DMS153 treated with DMSO at 0.1 percent for 48 hours (cell line): ENCODE measurements at regions not wholly inside any gene's neighbourhood (a gene's known extent, or its start where the extent isn't known, plus 50 kb on each side); places are given as distances from the start of the nearest gene placed in this dataset.
"Not testable (repeated sequence)": the region's sequence is repeated elsewhere in the genome, so short reads cannot be mapped to it uniquely, and the experiment has no call there.

Source experiments
- DNase-seq: peaks from one replicate; lab custom pipeline; 2025; ENCODE audit not compliant: unreplicated experiment; lab: John Stamatoyannopoulos, UW

GRCh38 chr6:125354649-125355048 lies 52.9 kb upstream of the HDDC2 start:
- no peak for DNase-seq

DNA sequence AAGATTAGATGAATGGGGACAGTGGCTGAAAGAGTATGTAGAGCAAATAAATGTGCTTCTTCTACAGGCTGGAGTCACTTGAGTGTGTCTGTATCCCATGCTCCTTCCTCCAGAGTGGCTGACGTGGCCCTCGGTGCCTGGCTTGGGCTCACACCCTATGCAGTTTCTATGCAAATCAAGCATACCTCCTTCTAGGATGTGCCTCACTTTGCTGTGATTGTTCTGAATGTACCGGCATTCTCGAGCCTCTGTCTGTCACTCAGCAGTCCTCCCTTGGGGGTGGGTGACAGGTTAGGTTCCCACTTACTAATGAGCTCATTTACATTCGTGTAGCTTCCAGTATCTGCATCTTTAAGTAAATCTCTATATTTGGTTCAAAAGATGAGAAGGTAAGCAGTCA lies 55.1 kb upstream of the HDDC2 start:
- DNase-seq: no peak

DNA sequence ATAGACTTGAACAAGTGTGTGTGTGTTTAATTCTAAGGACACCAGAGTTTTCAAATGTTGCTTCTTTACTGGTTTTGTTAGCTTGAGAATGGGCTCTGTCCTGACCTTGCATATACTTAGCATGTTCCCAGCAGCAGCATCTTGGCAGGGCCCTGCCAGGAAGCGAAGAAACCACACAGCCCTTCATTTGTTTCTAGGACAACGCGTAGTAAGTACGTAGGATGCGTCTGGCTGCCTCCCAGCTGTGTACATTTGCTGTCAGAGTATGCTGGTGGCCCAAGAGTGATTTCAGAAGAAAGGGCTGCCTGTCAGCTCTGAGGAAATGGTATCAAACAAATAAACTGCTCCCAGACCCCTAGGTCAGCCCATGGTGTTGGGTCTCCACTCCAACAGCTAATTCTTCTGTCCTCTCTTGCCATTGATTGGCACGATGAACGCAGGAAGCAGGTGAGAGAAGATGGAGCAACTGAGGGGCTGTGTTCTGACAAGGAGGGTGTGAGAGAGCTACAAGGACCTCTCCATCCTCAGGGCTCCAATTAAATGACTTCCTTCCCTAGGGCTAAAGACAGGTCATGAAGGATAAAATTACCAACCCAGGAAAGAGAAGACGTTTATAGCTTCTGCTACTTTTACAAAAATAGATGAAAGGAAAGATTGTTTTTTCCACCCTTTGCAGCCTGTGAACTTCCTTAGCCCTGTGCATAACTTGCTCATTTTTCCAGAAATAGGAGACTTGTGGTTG lies 55.9 kb upstream of the HDDC2 start:
- DNase-seq: no peak

- no peak for DNase-seq
Measured at GRCh38 chr6:125358898-125359297, 57.1 kb upstream of the HDDC2 start.

DNA sequence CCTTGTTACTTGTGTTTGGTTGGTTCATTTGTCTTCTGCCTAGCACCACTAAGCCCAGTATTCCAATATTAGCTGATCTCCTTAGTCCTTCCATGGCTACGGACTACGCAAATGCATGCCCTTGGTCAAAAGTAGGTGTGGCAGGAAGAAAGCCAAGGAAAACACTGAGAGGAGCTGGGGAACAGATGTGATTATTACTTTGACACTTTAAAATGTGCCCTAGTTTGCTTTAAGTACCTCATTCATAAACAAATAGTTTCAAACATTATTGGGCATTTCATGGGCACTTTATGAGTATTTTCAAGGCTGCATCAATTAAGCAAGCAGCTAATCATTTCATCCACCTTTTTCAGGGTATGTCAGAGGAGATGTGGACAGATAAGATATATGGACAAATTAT lies 60.1 kb upstream of the HDDC2 start:
- DNase-seq: no peak

- DNase-seq: peak; percentile 49
Measured at GRCh38 chr6:125363039-125363823, 61.5 kb upstream of the HDDC2 start.

DNA sequence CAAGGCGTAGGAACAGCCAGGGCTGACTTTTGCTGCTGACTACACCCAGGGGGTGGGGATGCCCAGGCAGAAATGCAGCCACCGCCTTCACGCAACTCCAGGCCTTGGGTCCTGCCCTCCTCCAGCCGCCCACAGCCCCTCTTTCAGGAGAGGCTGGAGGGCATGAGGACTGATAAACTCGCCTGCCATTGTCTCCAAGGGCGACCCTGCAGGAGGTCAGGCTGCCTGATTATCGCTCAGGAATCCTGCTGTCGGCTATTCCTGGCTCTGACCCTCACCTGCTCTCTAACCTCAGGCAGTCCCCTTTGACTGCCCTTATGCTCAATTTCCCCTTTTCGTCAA lies 62.0 kb upstream of the HDDC2 start:
- DNase-seq: no peak

- DNase-seq: no peak
Measured at GRCh38 chr6:125365230-125365629, 63.5 kb upstream of the HDDC2 start.

DNA sequence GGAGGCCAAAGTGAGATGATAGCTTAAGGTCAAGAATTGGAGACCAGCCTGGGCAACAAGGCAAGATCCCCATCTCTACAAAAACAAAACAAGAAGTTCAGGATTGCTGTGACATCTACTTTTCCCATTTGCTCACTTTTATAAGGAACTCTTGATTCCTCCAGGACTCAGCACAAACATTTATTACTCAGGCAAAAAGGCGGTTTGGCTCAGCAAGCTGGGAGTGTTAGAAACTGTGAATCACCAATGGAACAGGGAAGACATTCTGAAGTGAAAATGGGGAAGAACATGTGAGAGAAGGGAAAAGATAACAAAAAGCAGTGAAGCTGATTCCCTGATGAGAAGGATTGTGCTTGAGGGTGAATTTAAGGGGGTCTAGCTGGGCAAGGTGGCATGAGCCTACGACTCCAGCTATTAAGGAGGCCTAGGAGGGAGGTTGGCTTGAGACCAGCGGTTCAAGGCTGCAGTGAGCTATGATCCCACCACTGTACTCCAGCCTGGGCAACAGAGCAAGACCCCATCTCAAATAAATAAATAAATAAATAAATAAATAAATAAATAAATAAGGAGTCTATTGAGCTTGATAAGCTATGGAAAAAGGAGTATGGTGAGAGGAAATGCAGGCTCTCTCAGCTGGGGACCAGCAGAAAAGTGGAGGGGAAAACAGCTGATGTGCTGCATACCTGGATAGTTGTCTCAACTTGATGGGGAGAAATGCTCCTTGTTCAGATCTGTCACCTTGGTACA lies 65.4 kb upstream of the HDDC2 start:
- DNase-seq: no peak

- DNase-seq: no peak
Measured at GRCh38 chr6:125370343-125370742, 68.6 kb upstream of the HDDC2 start.

- DNase-seq: no peak
Measured at GRCh38 chr6:125375013-125375412, 73.2 kb upstream of the HDDC2 start.

DNA sequence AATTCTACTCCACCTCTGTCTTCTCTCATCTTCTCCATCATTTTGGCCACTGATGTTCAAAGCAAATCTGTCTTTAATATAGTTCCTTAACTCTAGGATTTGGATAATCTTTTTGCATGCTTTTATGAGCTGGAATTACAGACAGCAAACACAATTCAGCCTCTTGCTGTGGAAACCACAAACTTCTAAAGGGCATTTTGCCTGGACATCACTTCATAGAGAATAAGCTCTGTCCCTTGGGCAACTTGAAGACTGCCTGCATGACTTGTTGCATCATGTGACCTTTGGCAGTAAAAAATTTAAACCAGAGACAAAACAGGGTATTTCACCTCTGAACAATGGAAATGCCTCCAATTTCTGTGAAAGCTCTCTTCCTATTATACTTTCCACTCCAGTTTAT lies 74.1 kb upstream of the HDDC2 start:
- DNase-seq: no peak

GRCh38 chr6:125377621-125378020 lies 75.9 kb upstream of the HDDC2 start:
- DNase-seq: no peak

DNA sequence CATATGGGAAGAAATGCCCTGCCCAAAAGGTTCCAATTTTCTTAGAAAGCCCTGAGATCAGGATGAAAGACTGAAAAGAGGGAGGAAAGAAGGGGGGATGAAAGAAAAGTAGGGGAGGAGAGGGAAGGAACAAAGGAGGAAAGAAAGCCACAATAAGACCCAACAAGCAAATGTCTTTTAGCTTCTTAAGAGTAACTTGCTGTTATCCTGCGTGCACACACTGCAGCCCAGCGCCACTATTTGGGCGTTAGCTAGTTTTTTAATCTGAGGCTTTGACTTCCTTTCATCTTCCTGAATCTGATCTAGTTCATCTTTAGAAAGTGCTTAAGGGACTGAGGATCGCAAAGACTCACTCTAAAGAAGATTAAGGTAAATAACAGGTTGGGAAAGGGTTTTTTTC lies 77.4 kb upstream of the HDDC2 start:
- DNase-seq: no peak

DNA sequence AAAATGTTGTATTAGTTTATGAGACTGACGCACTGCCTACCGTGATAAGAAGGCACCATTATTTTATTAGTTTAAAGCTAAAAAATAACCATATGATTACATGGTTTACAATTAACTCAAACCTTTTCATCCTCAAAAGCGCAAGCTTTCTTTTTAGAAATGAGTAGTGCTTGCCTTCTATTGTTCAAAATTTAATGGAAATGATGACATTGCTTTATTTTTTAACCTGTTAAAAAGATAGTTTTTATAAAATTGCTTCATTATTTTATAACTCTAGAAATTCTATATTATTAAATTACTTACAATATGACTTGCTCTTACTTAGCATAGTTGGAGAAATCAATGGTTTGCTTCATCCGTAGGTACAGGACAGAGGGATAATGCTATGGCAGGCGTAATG lies 78.7 kb upstream of the HDDC2 start:
- no peak for DNase-seq

GRCh38 chr6:125386337-125386736 lies 84.6 kb upstream of the HDDC2 start:
- not testable (repeated sequence) for DNase-seq

GRCh38 chr6:125392682-125393081 lies 90.9 kb upstream of the HDDC2 start:
- no peak for DNase-seq

DNA sequence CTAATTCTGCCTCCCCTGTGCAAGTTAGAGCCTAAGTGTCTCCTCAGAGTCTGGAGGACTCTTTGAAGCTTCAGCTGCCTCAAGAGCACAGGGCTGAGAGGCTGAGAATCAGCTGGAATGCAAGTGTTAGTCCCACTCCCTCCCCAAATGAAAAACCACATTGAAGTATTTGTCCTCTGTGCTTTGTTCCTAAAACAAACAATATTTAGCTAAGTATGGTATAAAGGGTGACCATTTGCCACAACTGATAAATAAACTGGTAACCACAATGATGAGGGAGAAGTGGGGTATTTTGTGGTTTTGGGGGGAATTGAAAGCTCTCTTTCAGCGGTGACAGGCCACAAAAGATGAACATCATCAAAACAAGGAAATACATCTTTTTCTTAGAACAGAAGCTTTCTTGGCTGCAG lies 91.7 kb upstream of the HDDC2 start:
- DNase-seq: no peak

GRCh38 chr6:125406741-125407140 lies 105.0 kb upstream of the HDDC2 start:
- no peak for DNase-seq

- no peak for DNase-seq
Measured at GRCh38 chr6:125414507-125414906, 112.7 kb upstream of the HDDC2 start.

DNA sequence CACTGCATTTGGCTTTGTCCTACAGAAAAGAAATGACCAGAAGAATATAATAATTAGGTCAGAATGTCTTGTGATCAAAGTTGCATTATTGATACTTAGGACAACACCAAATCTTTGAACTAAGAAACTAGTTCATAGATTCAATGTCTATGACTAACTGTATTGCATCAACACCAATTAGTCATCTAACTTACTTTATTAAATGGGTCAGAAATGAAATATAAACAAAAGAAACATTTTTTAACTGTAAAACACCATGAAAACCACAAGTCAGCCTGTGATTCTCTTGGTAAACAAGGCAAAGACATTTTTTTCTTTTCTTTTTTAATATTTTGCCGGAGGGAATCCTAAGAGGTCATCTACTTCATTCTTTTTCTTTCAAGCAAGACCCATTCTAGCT lies 114.1 kb upstream of the HDDC2 start:
- DNase-seq: no peak

- DNase-seq: no peak
Measured at GRCh38 chr6:125421836-125422235, 120.1 kb upstream of the HDDC2 start.
